IMR-90 (cell line): ENCODE measurements at regions not wholly inside any gene's neighbourhood (a gene's known extent, or its start where the extent isn't known, plus 50 kb on each side); places are given as distances from the start of the nearest gene placed in this dataset.

Experiments
- ATAC-seq: fragments of 200-7000 bp; cut with Tn5 transposase; 2 replicates; pipeline ENCODE4 v1.9.1; 2020; ENCODE audit warnings: low read depth, mild to moderate bottlenecking, moderate library complexity
- BruUV-seq: library from RNA; stranded (reverse); fragments of 400-500 nt; replicated peaks from 2 replicates; lab custom pipeline; 2021; lab: Mats Ljungman, UMichigan
- CTCF ChIA-PET: fragments of 300-600 bp; formaldehyde crosslinking; extraction: SDS; loops from one replicate; lab custom pipeline; 2021; ENCODE audit warnings: antibody characterized with exemption; lab: Yijun Ruan, JAX
- POLR2A ChIA-PET: fragments of 300-600 bp; sonication (Branson Sonifier 250); formaldehyde crosslinking; loops from one replicate; lab custom pipeline; 2022; ENCODE audit warnings: antibody characterized with exemption; ENCODE audit not compliant: unreplicated experiment; lab: Charles Lee
- DNase-seq: peaks from one replicate; pipeline ENCODE4 v3.0.0; 2013
- H2AFZ ChIP-seq: replicated peaks from 2 replicates; pipeline ENCODE3; 2013; ENCODE audit warnings: low read length, mild to moderate bottlenecking; ENCODE audit not compliant: poor library complexity
- H2AK5ac ChIP-seq: 2 replicates; pipeline ENCODE4 v1.6.1; 2013; ENCODE audit warnings: low read depth, low read length, inconsistent platforms
- H2AK9ac ChIP-seq: replicated peaks from 2 replicates; pipeline ENCODE3; 2013; ENCODE audit warnings: mild to moderate bottlenecking, low read depth, low read length, moderate library complexity; ENCODE audit not compliant: poor library complexity
- H2BK120ac ChIP-seq: 2 replicates; pipeline ENCODE4 v1.6.1; 2013; ENCODE audit warnings: low read depth, low read length, inconsistent platforms
- H2BK15ac ChIP-seq: 3 replicates; pipeline ENCODE4 v1.6.1; 2013; ENCODE audit warnings: low read depth, low read length, inconsistent platforms
- H2BK20ac ChIP-seq: 2 replicates; pipeline ENCODE4 v1.6.1; 2013; ENCODE audit warnings: low read depth, mild to moderate bottlenecking, inconsistent platforms, low read length, moderate library complexity
- H2BK5ac ChIP-seq: 2 replicates; pipeline ENCODE4 v1.6.1; 2013; ENCODE audit warnings: mild to moderate bottlenecking, low read depth, low read length, inconsistent platforms; ENCODE audit not compliant: poor library complexity, severe bottlenecking
- H3K14ac ChIP-seq: replicated peaks from 2 replicates; pipeline ENCODE4 v1.6.1; 2013; ENCODE audit warnings: low read depth, low read length, inconsistent platforms
- H3K18ac ChIP-seq: 2 replicates; pipeline ENCODE4 v1.6.1; 2013; ENCODE audit warnings: low read depth, low read length, control low read depth
- H3K23ac ChIP-seq: 2 replicates; pipeline ENCODE4 v1.6.1; 2013; ENCODE audit warnings: low read depth, low read length, inconsistent platforms
- H3K27ac ChIP-seq: 2 replicates; pipeline ENCODE4 v1.5.1; 2013; ENCODE audit warnings: mild to moderate bottlenecking, control low read depth, low read length; ENCODE audit not compliant: insufficient read depth
- H3K27me3 ChIP-seq: 2 replicates; pipeline ENCODE4 v1.6.1; 2013; ENCODE audit warnings: low read length; ENCODE audit not compliant: control insufficient read depth, insufficient read depth
- H3K36me3 ChIP-seq: 2 replicates; pipeline ENCODE4 v1.6.1; 2013; ENCODE audit warnings: low read length, mixed read lengths; ENCODE audit not compliant: control insufficient read depth, insufficient read depth
- H3K4ac ChIP-seq: 2 replicates; pipeline ENCODE4 v1.6.1; 2013; ENCODE audit warnings: low read depth, low read length, inconsistent platforms
- H3K4me1 ChIP-seq: 2 replicates; pipeline ENCODE4 v1.6.1; 2013; ENCODE audit warnings: low read length, mixed read lengths; ENCODE audit not compliant: control insufficient read depth, insufficient read depth
- H3K4me2 ChIP-seq: 2 replicates; pipeline ENCODE4 v1.6.1; 2013; ENCODE audit warnings: low read depth, mild to moderate bottlenecking, control low read depth, low read length, moderate library complexity
- H3K4me3 ChIP-seq: 2 replicates; pipeline ENCODE4 v1.5.1; 2013; ENCODE audit warnings: low read depth, mild to moderate bottlenecking, control low read depth, low read length, moderate library complexity; ENCODE audit not compliant: insufficient read depth
- H3K56ac ChIP-seq: 2 replicates; pipeline ENCODE4 v1.6.1; 2013; ENCODE audit warnings: low read length, inconsistent platforms; ENCODE audit not compliant: insufficient read depth; ENCODE audit errors: extremely low read depth
- H3K79me1 ChIP-seq, 2 experiments: 2 replicates each; pipeline ENCODE4 v1.6.1; 2013; ENCODE audit warnings: low read length in 2 of 2, inconsistent platforms in 1 of 2, low read depth in 1 of 2
- H3K9ac ChIP-seq: 2 replicates; pipeline ENCODE4 v1.6.1; 2013; ENCODE audit warnings: low read depth, low read length, control low read depth
- H3K9me1 ChIP-seq: 2 replicates; pipeline ENCODE4 v1.6.1; 2013; ENCODE audit warnings: low read length, inconsistent platforms; ENCODE audit not compliant: insufficient read depth
- H3K9me3 ChIP-seq: 2 replicates; pipeline ENCODE4 v1.6.1; 2013; ENCODE audit warnings: low read length; ENCODE audit not compliant: control insufficient read depth, insufficient read depth
- H4K20me1 ChIP-seq: 2 replicates; pipeline ENCODE4 v1.6.1; 2013; ENCODE audit warnings: low read length, inconsistent platforms; ENCODE audit not compliant: insufficient read depth
- H4K5ac ChIP-seq: 2 replicates; pipeline ENCODE4 v1.6.1; 2013; ENCODE audit warnings: mild to moderate bottlenecking, low read depth, low read length, control low read depth
- H4K8ac ChIP-seq, 2 experiments: 2 replicates each; pipeline ENCODE4 v1.6.1; 2013; ENCODE audit warnings: low read depth in 2 of 2, low read length in 2 of 2, control low read depth in 1 of 2, inconsistent platforms in 1 of 2
- H4K91ac ChIP-seq: 2 replicates; pipeline ENCODE4 v1.6.1; 2013; ENCODE audit warnings: low read depth, low read length, inconsistent platforms; ENCODE audit not compliant: insufficient read depth
- CEBPB ChIP-seq: IDR thresholded peaks from 2 replicates; pipeline ENCODE4 v1.6.1; 2012; ENCODE audit warnings: low read depth, low read length, improper control_type of control experiment
- CHD1 ChIP-seq: IDR thresholded peaks from 2 replicates; pipeline ENCODE4 v1.6.1; 2012; ENCODE audit warnings: low read depth, low read length, improper control_type of control experiment
- CTCF ChIP-seq: conservative IDR thresholded peaks from 2 replicates; pipeline ENCODE4 v1.5.1; 2012; ENCODE audit warnings: mild to moderate bottlenecking, low read depth, low read length, improper control_type of control experiment
- ELK1 ChIP-seq: fragments of 150-350 bp; IDR thresholded peaks from 2 replicates; pipeline ENCODE4 v1.6.1; 2016; ENCODE audit warnings: low read depth, mild to moderate bottlenecking, low read length, moderate library complexity, borderline replicate concordance
- FOS ChIP-seq: fragments of 150-350 bp; IDR thresholded peaks from 2 replicates; pipeline ENCODE4 v1.6.1; 2016; ENCODE audit warnings: low read depth, low read length
- MAFK ChIP-seq: IDR thresholded peaks from 2 replicates; pipeline ENCODE4 v1.6.1; 2012; ENCODE audit warnings: low read depth, low read length, improper control_type of control experiment
- MAZ ChIP-seq: IDR thresholded peaks from 2 replicates; pipeline ENCODE4 v1.6.1; 2012; ENCODE audit warnings: low read depth, mild to moderate bottlenecking, low read length, improper control_type of control experiment, moderate library complexity, borderline replicate concordance
- MXI1 ChIP-seq: IDR thresholded peaks from 2 replicates; pipeline ENCODE4 v1.6.1; 2012; ENCODE audit warnings: low read depth, mild to moderate bottlenecking, low read length, moderate library complexity, borderline replicate concordance
- NFE2L2 ChIP-seq: fragments of 150-350 bp; IDR thresholded peaks from 2 replicates; pipeline ENCODE4 v1.6.1; 2016; ENCODE audit warnings: low read depth, mild to moderate bottlenecking, low read length
- POLR2A ChIP-seq: IDR thresholded peaks from 2 replicates; pipeline ENCODE4 v1.6.1; 2012; ENCODE audit warnings: mild to moderate bottlenecking, low read depth, low read length
- RAD21 ChIP-seq: IDR thresholded peaks from 2 replicates; pipeline ENCODE4 v1.6.1; 2012; ENCODE audit warnings: low read length, improper control_type of control experiment
- RCOR1 ChIP-seq: IDR thresholded peaks from 2 replicates; pipeline ENCODE4 v1.6.1; 2012; ENCODE audit warnings: mild to moderate bottlenecking, low read length, improper control_type of control experiment; ENCODE audit not compliant: insufficient replicate concordance
- RFX5 ChIP-seq: IDR thresholded peaks from 2 replicates; pipeline ENCODE4 v1.8.0; 2012; ENCODE audit warnings: low read depth, mild to moderate bottlenecking, low read length, moderate library complexity
- SMC3 ChIP-seq: fragments of 150-350 bp; IDR thresholded peaks from 2 replicates; pipeline ENCODE4 v1.6.1; 2016; ENCODE audit warnings: low read depth, mild to moderate bottlenecking, antibody characterized with exemption, low read length, moderate library complexity
- USF2 ChIP-seq: fragments of 150-350 bp; IDR thresholded peaks from 2 replicates; pipeline ENCODE4 v1.6.1; 2017; ENCODE audit warnings: mild to moderate bottlenecking, antibody characterized with exemption, low read length, low read depth
- WGBS, 2 experiments: methylation state at CpG; one replicate each; pipeline versions ENCODE4 v1.1.5 to v1.1.7; 2013; ENCODE audit warnings: missing lambda C conversion rate in 2 of 2; ENCODE audit not compliant: insufficient read length in 1 of 2; ENCODE audit errors: extremely low coverage in 2 of 2; 5-methylcytosine and 5-hydroxymethylcytosine counted together
- dilution Hi-C: fragments of 300-500 bp; cut with HindIII; formaldehyde crosslinking; loops from one replicate; pipeline ENCODE4 v1.14.3; 2018; ENCODE audit warnings: low sequenced_read_pairs; ENCODE audit not compliant: unreplicated experiment
- in situ Hi-C: fragments of 300-500 bp; cut with MboI; formaldehyde crosslinking; loops from 3 replicates; pipeline ENCODE4 v1.14.3; 2019; ENCODE audit warnings: low sequenced_read_pairs, inconsistent platforms, mixed read lengths
- intact Hi-C: fragments of 100-400 bp; cut with micrococcal nuclease; formaldehyde crosslinking; loops from 2 replicates; pipeline ENCODE4 v1.10.0; 2022

- Histone ChIP-seq H2AK9ac (no peak overlapping the region), H3K9ac (no peak overlapping the region), H2BK15ac (no peak overlapping the region), H3K23ac (no peak overlapping the region), H2AFZ (no peak overlapping the region), H3K4ac (no peak overlapping the region), H2BK5ac (no peak overlapping the region), H3K4me1 (no peaks in the 10 kb centered on the region), H3K4me2 (no peak overlapping the region), H3K9me1 (no peaks in the 10 kb centered on the region), H3K9me3 (peaks cover 7% of the 10 kb centered on the region), H2BK120ac (no peak overlapping the region), H3K4me3 (no peak overlapping the region), H3K27ac (no peak overlapping the region), H4K8ac (no peak overlapping the region), H3K79me1 (no peaks in the 10 kb centered on the region), H3K18ac (no peak overlapping the region), H3K36me3 (no peaks in the 10 kb centered on the region), H4K5ac (no peak overlapping the region), H2AK5ac (no peak overlapping the region), H4K20me1 (no peaks in the 10 kb centered on the region), H3K27me3 (no peaks in the 10 kb centered on the region), H3K56ac (no peak overlapping the region), H2BK20ac (no peak overlapping the region), H4K91ac (no peak overlapping the region), H3K14ac (no peak overlapping the region)
- dilution Hi-C loops = no loop called here
- no CpG with 5 or more reads among the region's 1 CpG for WGBS, 2 experiments
- in situ Hi-C loops = no loop called here
- TF ChIP-seq CEBPB = no peak
- no peak for TF ChIP-seq NFE2L2
- TF ChIP-seq CTCF = no peak
- TF ChIP-seq RCOR1 = no peak
- TF ChIP-seq USF2 = no peak
- no peak for TF ChIP-seq CHD1
- TF ChIP-seq MAZ = no peak
- no peak for TF ChIP-seq FOS
- TF ChIP-seq MXI1 = no peak
- no peak for TF ChIP-seq POLR2A
- no peak for TF ChIP-seq RAD21
- TF ChIP-seq SMC3 = no peak
- no peak for TF ChIP-seq ELK1
- TF ChIP-seq MAFK = no peak
- no peak for TF ChIP-seq RFX5
- CTCF ChIA-PET = no interaction called here
- intact Hi-C loops = no loop called here
- no peak for DNase-seq
- POLR2A ChIA-PET = no interaction called here
- no peak for ATAC-seq
- BruUV-seq = no TSS peak
Observed at GRCh38 chr2:7368211-7368610, 451.0 kb downstream of the RNF144A start.
